Tibial artery (tissue), 4 donors: ENCODE measurements at regions not wholly inside any gene's neighbourhood (a gene's known extent, or its start where the extent isn't known, plus 50 kb on each side); places are given as distances from the start of the nearest gene placed in this dataset.

Experiments
- DNase-seq, 2 donors: peaks; one replicate each; pipeline ENCODE4 v3.0.0-alpha.2; 2019
- H3K27ac ChIP-seq, 2 donors: fragments of 200-600 bp; sonication (generic) in 1 of 2; 1 replicate in 1 of 2; 2 replicates in 1 of 2; pipeline ENCODE4 v1.5.1; 2018 to 2019; ENCODE audit warnings: mild to moderate bottlenecking in 1 of 2
- H3K27me3 ChIP-seq, 2 donors: fragments of 200-600 bp; sonication (generic) in 1 of 2; one replicate each; pipeline versions ENCODE4 v1.5.1 to v1.6.0; 2016 to 2019
- H3K36me3 ChIP-seq, 3 donors: fragments of 200-600 bp; sonication (generic) in 2 of 3; one replicate each; pipeline ENCODE4 v1.5.1; 2016 to 2019; ENCODE audit warnings: mild to moderate bottlenecking in 2 of 3
- H3K4me1 ChIP-seq, 4 donors: fragments of 200-600 bp; sonication (generic) in 2 of 4; 1 replicate in 3 of 4; 2 replicates in 1 of 4; pipeline ENCODE4 v1.5.1; 2016 to 2019
- H3K4me3 ChIP-seq, 2 donors: fragments of 200-600 bp; sonication (generic) in 1 of 2; 1 replicate in 1 of 2; 2 replicates in 1 of 2; pipeline ENCODE4 v1.5.1; 2018 to 2019; ENCODE audit warnings: mild to moderate bottlenecking in 2 of 2
- H3K9me3 ChIP-seq, 3 donors: fragments of 200-600 bp; sonication (generic) in 1 of 3; one replicate each; pipeline ENCODE4 v1.5.1; 2016 to 2019
- CTCF ChIP-seq, 2 experiments: fragments of 200-600 bp in 1 of 2; fragments of 450-650 bp in 1 of 2; IDR thresholded peaks; one replicate each; pipeline ENCODE4 v1.5.1; 2017 to 2019; ENCODE audit warnings: antibody characterized with exemption in 2 of 2, mild to moderate bottlenecking in 1 of 2, moderate library complexity in 1 of 2
- intact Hi-C: fragments of 100-400 bp; cut with DNase I; formaldehyde crosslinking; loops from one replicate; pipeline ENCODE4 v1.15.0; 2023; ENCODE audit warnings: low total_unique reads

- DNase-seq = no peak
- intact Hi-C loops = no loop called here
- peaks cover 0 to 6% (median 6%) of the 10 kb centered on the region in 3 donors for H3K9me3 ChIP-seq
Measured at GRCh38 chr1:73914951-73915350, 283.0 kb downstream of the LRRIQ3 start.

GRCh38 chr1:73913025-73913424 lies 285.0 kb downstream of the LRRIQ3 start:
- intact Hi-C loops = no loop called here

More at GRCh38 chr1:73914951-73915350, 283.0 kb downstream of the LRRIQ3 start:
- Histone ChIP-seq H3K4me3 (no peak overlapping the region), H3K27ac (no peak overlapping the region), H3K4me1 (no peaks in the 10 kb centered on the region), H3K36me3 (no peaks in the 10 kb centered on the region), H3K27me3 (no peaks in the 10 kb centered on the region)
- no peak for TF ChIP-seq CTCF (IDR thresholded peaks at IDR 0.05)

GRCh38 chr1:73911849-73912248 lies 286.1 kb downstream of the LRRIQ3 start:
- no peaks in the 10 kb centered on the region for H3K36me3 ChIP-seq
- H3K4me3 ChIP-seq = no peak overlapping the region
- intact Hi-C loops = no loop called here
- DNase-seq = no peak
- no peak overlapping the region for H3K27ac ChIP-seq
- H3K9me3 ChIP-seq = peaks cover 0 to 6% (median 6%) of the 10 kb centered on the region in 3 donors
- H3K4me1 ChIP-seq = no peaks in the 10 kb centered on the region
- H3K27me3 ChIP-seq = no peaks in the 10 kb centered on the region
- no peak for TF ChIP-seq CTCF (IDR thresholded peaks at IDR 0.05)

More at GRCh38 chr1:73913025-73913424, 285.0 kb downstream of the LRRIQ3 start:
- H3K36me3 ChIP-seq = no peaks in the 10 kb centered on the region
- H3K9me3 ChIP-seq = peaks cover 0 to 6% (median 6%) of the 10 kb centered on the region in 3 donors
- no peak for DNase-seq
- no peaks in the 10 kb centered on the region for H3K4me1 ChIP-seq
- H3K27ac ChIP-seq = no peak overlapping the region
- no peak for TF ChIP-seq CTCF (IDR thresholded peaks at IDR 0.05)
- H3K4me3 ChIP-seq = no peak overlapping the region
- no peaks in the 10 kb centered on the region for H3K27me3 ChIP-seq

GRCh38 chr1:73910466-73910865 lies 287.5 kb downstream of the LRRIQ3 start:
- no peak for DNase-seq
- H3K4me3 ChIP-seq = no peak overlapping the region
- H3K27me3 ChIP-seq = no peaks in the 10 kb centered on the region
- no peaks in the 10 kb centered on the region for H3K4me1 ChIP-seq
- H3K9me3 ChIP-seq = peaks cover 0 to 6% (median 6%) of the 10 kb centered on the region in 3 donors
- TF ChIP-seq CTCF (IDR thresholded peaks at IDR 0.05) = no peak
- no peaks in the 10 kb centered on the region for H3K36me3 ChIP-seq
- no peak overlapping the region for H3K27ac ChIP-seq
- intact Hi-C loops = no loop called here

GRCh38 chr1:73910062-73910461 lies 287.9 kb downstream of the LRRIQ3 start:
- Histone ChIP-seq H3K36me3 (no peaks in the 10 kb centered on the region), H3K4me1 (no peaks in the 10 kb centered on the region), H3K9me3 (peaks cover 0 to 6% (median 6%) of the 10 kb centered on the region in 3 donors), H3K27ac (no peak overlapping the region), H3K4me3 (no peak overlapping the region), H3K27me3 (no peaks in the 10 kb centered on the region)
- TF ChIP-seq CTCF (IDR thresholded peaks at IDR 0.05) = no peak
- intact Hi-C loops = no loop called here
- no peak for DNase-seq

- no peaks in the 10 kb centered on the region for H3K27me3 ChIP-seq
- no peak for TF ChIP-seq CTCF (IDR thresholded peaks at IDR 0.05)
- intact Hi-C loops = no loop called here
Measured at GRCh38 chr1:73909043-73909562, 288.9 kb downstream of the LRRIQ3 start.

More at GRCh38 chr1:73909043-73909562, 288.9 kb downstream of the LRRIQ3 start:
- H3K4me3 ChIP-seq = no peak overlapping the region
- DNase-seq = no peak
- H3K36me3 ChIP-seq = no peaks in the 10 kb centered on the region
- no peak overlapping the region for H3K27ac ChIP-seq
- no peaks in the 10 kb centered on the region for H3K4me1 ChIP-seq
- peaks cover 0 to 6% (median 6%) of the 10 kb centered on the region in 3 donors for H3K9me3 ChIP-seq
